PC-3 (cell line): ENCODE measurements at regions not wholly inside any gene's neighbourhood (a gene's known extent, or its start where the extent isn't known, plus 50 kb on each side); places are given as distances from the start of the nearest gene placed in this dataset.

Experiments used
- ATAC-seq: fragments of 200-7000 bp; cut with Tn5 transposase; 2 replicates; pipeline ENCODE4 v1.9.1; 2020; ENCODE audit warnings: mild to moderate bottlenecking, moderate library complexity
- BruUV-seq: library from RNA; stranded (reverse); fragments of 400-500 nt; replicated peaks from 2 replicates; lab custom pipeline; 2021; lab: Mats Ljungman, UMichigan
- CTCF ChIA-PET: fragments of 300-600 bp; sonication (Branson Sonifier 250); formaldehyde crosslinking; loops from one replicate; lab custom pipeline; 2022; ENCODE audit warnings: antibody characterized with exemption; lab: Charles Lee
- POLR2A ChIA-PET: fragments of 300-600 bp; sonication (Branson Sonifier 250); formaldehyde crosslinking; loops from one replicate; lab custom pipeline; 2022; ENCODE audit warnings: antibody characterized with exemption; ENCODE audit not compliant: unreplicated experiment; lab: Charles Lee
- DNase-seq: peaks from one replicate; pipeline ENCODE4 v3.0.0-alpha.2; 2015
- H2AFZ ChIP-seq: fragments of 300-600 bp; sonication (generic); 2 replicates; pipeline ENCODE4 v1.6.0; 2016; ENCODE audit warnings: antibody characterized with exemption, low read length
- H3F3A ChIP-seq: fragments of 300-600 bp; sonication (generic); one replicate; pipeline ENCODE4 v1.6.0; 2017; ENCODE audit warnings: antibody characterized with exemption, low read length, control low read depth, mild to moderate bottlenecking; ENCODE audit not compliant: unreplicated experiment
- H3K27ac ChIP-seq: fragments of 300-600 bp; sonication (generic); 2 replicates; pipeline ENCODE4 v1.5.1; 2016; ENCODE audit warnings: mild to moderate bottlenecking, low read length
- H3K27me3 ChIP-seq: fragments of 300-600 bp; sonication (generic); 2 replicates; pipeline ENCODE4 v1.6.1; 2016; ENCODE audit warnings: low read length, mixed read lengths
- H3K36me3 ChIP-seq: fragments of 300-600 bp; sonication (generic); 2 replicates; pipeline ENCODE4 v1.6.1; 2016; ENCODE audit warnings: low read depth, mixed run types, low read length, mixed read lengths
- H3K4me1 ChIP-seq: fragments of 300-600 bp; sonication (generic); 2 replicates; pipeline ENCODE4 v1.5.1; 2016; ENCODE audit warnings: low read length; ENCODE audit not compliant: insufficient read depth
- H3K4me2 ChIP-seq: fragments of 300-600 bp; sonication (generic); 2 replicates; pipeline ENCODE4 v1.6.0; 2016; ENCODE audit warnings: low read length
- H3K4me3 ChIP-seq: fragments of 300-600 bp; sonication (generic); 2 replicates; pipeline ENCODE4 v1.5.1; 2016; ENCODE audit warnings: mild to moderate bottlenecking, low read length, mixed read lengths
- H3K79me2 ChIP-seq: fragments of 300-600 bp; sonication (generic); 2 replicates; pipeline ENCODE4 v1.6.1; 2017; ENCODE audit warnings: low read length, mixed read lengths
- H3K9ac ChIP-seq: fragments of 300-600 bp; sonication (generic); 2 replicates; pipeline ENCODE4 v1.6.0; 2016; ENCODE audit warnings: mild to moderate bottlenecking, low read length
- H3K9me2 ChIP-seq: fragments of 300-600 bp; sonication (generic); replicated peaks from 2 replicates; pipeline ENCODE4 v1.6.1; 2016; ENCODE audit warnings: mixed run types, low read length, mixed read lengths
- H3K9me3 ChIP-seq: fragments of 300-600 bp; sonication (generic); 2 replicates; pipeline ENCODE4 v1.6.1; 2016; ENCODE audit warnings: low read length, mixed read lengths
- H4K20me1 ChIP-seq: fragments of 300-600 bp; sonication (generic); 2 replicates; pipeline ENCODE4 v1.6.1; 2016; ENCODE audit warnings: low read length, mixed read lengths
- CTCF ChIP-seq: fragments of 300-600 bp; sonication (generic); conservative IDR thresholded peaks from 2 replicates; pipeline ENCODE4 v1.5.1; 2017; ENCODE audit warnings: antibody characterized with exemption, low read depth, mild to moderate bottlenecking, low read length
- EZH2 ChIP-seq: fragments of 300-600 bp; sonication (generic); IDR thresholded peaks from one replicate; pipeline ENCODE4 v1.6.1; 2017; ENCODE audit warnings: antibody characterized with exemption, mild to moderate bottlenecking, low read length; ENCODE audit not compliant: unreplicated experiment
- EZH2phosphoT487 ChIP-seq: fragments of 300-600 bp; sonication (generic); IDR thresholded peaks from 2 replicates; pipeline ENCODE4 v1.6.1; 2018; ENCODE audit warnings: mild to moderate bottlenecking, antibody characterized with exemption, low read length, borderline replicate concordance
- intact Hi-C: fragments of 100-400 bp; cut with micrococcal nuclease; formaldehyde crosslinking; loops from 2 replicates; pipeline ENCODE4 v1.9.0; 2023

DNA sequence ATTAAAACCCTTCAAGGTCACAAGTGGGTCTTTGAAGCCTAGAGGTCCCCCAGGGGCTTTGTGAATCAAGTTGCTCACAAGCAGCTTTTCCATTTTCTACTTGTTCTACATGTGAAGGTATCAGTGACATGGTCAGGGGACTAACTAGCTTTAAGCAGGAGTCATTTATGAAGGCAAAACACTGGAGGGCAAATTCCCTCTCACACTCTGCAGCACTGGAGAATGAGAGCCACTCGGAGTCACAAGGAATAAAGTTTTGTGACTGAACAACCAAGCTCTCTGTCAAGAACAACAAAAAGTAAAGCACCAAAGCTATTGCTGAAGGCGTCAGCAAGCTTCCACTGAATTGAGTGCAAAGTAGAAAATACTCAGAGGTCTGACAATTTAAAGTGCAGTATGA is 609.0 kb downstream of the EDEM1 start:
- DNase-seq (no peak), ATAC-seq (no peak)
- H3K9me2 ChIP-seq = no peaks in the 10 kb centered on the region
- H3K9ac ChIP-seq = no peak overlapping the region
- no peak overlapping the region for H3K4me3 ChIP-seq
- no peak for TF ChIP-seq EZH2phosphoT487
- no peak for TF ChIP-seq EZH2
- TF ChIP-seq CTCF = no peak
- no peaks in the 10 kb centered on the region for H3K9me3 ChIP-seq
- intact Hi-C loops = no loop called here
- no peaks in the 10 kb centered on the region for H4K20me1 ChIP-seq
- no peaks in the 10 kb centered on the region for H3K79me2 ChIP-seq
- H3K4me1 ChIP-seq = peaks cover 24% of the 10 kb centered on the region
- H3F3A ChIP-seq = no peaks in the 10 kb centered on the region
- no peak overlapping the region for H3K4me2 ChIP-seq
- no TSS peak for BruUV-seq
- H3K36me3 ChIP-seq = no peaks in the 10 kb centered on the region
- ChIA-PET POLR2A (no interaction called here), CTCF (no interaction called here)
- H3K27me3 ChIP-seq = no peaks in the 10 kb centered on the region
- H3K27ac ChIP-seq = no peak overlapping the region
- no peak overlapping the region for H2AFZ ChIP-seq

DNA sequence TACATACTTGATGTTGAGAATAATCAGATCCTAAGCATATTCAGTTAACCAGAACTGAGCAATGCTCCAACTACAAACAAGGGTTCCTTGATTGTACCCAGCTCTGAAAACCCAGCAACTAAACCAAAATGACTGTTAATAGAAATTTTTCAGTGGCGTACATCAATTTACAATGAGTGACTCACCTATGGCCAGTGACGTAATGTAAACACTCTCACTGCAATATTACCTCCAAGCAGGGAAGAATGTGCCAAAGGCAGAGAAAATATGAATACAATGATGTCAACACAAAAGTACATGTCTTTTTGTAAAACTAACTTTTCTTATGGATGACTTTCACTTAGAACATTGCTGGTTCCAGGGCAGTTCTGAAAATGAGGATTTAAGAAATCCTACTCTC is 611.3 kb downstream of the EDEM1 start:
- CTCF ChIA-PET = no interaction called here

GRCh38 chr3:5799398-5799797 is 611.9 kb downstream of the EDEM1 start:
- ATAC-seq = no peak
- no peak for TF ChIP-seq EZH2phosphoT487
- TF ChIP-seq EZH2 = no peak
- TF ChIP-seq CTCF = peak; percentile 52
- intact Hi-C loops = no loop called here
- Histone ChIP-seq H3K27me3 (no peaks in the 10 kb centered on the region), H3K4me1 (peaks cover 18% of the 10 kb centered on the region), H3K79me2 (no peaks in the 10 kb centered on the region), H3K4me3 (no peak overlapping the region), H3F3A (no peaks in the 10 kb centered on the region), H3K27ac (peak overlapping the region; percentile 87), H2AFZ (no peak overlapping the region), H3K4me2 (peak overlapping the region; percentile 27), H3K9me3 (no peaks in the 10 kb centered on the region), H4K20me1 (no peaks in the 10 kb centered on the region), H3K9ac (peak overlapping the region; percentile 51), H3K9me2 (no peaks in the 10 kb centered on the region), H3K36me3 (no peaks in the 10 kb centered on the region)
- BruUV-seq = no TSS peak
- ChIA-PET POLR2A (no interaction called here), CTCF (no interaction called here)
- DNase-seq = no peak

More for the DNA sequence above, 611.3 kb downstream of the EDEM1 start:
- peak overlapping the region; percentile 51 for H3K9ac ChIP-seq
- BruUV-seq = no TSS peak
- no peaks in the 10 kb centered on the region for H3K36me3 ChIP-seq
- peaks cover 18% of the 10 kb centered on the region for H3K4me1 ChIP-seq
- POLR2A ChIA-PET = no interaction called here
- intact Hi-C loops = no loop called here
- H3K9me2 ChIP-seq = no peaks in the 10 kb centered on the region
- no peak overlapping the region for H2AFZ ChIP-seq
- H3K27ac ChIP-seq = peak overlapping the region; percentile 87
- no peaks in the 10 kb centered on the region for H3K27me3 ChIP-seq
- no peaks in the 10 kb centered on the region for H3K9me3 ChIP-seq
- ATAC-seq (no peak), DNase-seq (peak; percentile 77)
- no peaks in the 10 kb centered on the region for H3F3A ChIP-seq
- peak overlapping the region; percentile 28 for H3K4me2 ChIP-seq
- no peak for TF ChIP-seq EZH2
- H3K79me2 ChIP-seq = no peaks in the 10 kb centered on the region
- H3K4me3 ChIP-seq = no peak overlapping the region
- H4K20me1 ChIP-seq = no peaks in the 10 kb centered on the region
